NCI-H345 treated with DMSO at 0.1 percent for 48 hours (cell line): ENCODE measurements at regions not wholly inside any gene's neighbourhood (a gene's known extent, or its start where the extent isn't known, plus 50 kb on each side); places are given as distances from the start of the nearest gene placed in this dataset.

Source experiments
- DNase-seq: peaks from one replicate; lab custom pipeline; 2025; ENCODE audit not compliant: unreplicated experiment; lab: John Stamatoyannopoulos, UW

DNA sequence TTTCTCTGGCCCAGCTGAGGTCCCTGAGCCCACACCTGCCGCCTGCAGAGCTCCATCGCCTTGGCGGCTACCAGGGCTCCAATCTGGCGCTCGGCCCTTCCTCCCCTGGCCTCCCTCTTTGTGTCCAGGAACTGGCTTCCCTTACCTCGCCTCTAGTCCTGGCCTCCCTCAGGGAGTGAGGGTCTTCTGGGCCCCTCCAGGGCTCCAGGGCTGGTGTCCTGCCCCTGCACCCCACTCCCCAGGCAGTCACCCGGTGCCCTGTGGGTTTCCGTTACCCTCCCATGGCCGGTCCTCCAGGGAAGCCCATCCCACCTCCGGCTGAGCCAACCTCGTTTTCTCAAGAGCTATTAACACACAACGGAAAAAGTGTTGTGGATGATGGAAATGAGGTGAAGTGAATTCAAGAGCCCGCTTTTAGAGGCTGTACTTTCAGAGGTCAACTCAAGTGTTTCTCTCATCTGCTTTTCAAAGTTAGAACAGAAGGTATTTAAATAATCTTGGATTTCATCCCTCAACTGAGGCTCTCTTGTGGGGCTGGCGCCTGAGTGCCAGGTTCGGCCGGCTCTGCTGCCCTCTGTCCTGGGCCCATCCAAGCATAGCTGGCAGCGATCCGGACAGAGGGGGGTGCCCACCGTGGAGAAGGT is 131.9 kb downstream of the ASB1 start:
- no peak for DNase-seq

DNA sequence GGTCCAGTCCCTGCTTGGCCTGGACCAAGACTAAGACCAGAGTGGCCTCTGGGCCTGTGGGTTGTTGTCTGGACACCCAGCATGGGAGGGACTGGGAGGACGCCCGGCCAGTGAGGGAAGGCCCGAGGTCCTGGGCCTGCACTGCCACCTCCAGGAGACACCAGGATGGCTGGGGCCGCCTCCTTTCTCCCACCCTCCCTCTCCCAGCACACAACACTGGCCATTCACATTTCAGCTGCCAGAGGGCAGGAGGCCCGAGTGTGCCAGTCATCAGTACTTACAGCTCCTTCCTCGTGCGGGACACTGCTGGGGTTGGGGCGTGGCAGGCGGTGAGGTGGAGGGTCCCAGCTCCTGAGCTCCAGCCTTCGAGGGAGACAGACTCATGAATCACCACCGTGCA is 133.5 kb downstream of the ASB1 start:
- DNase-seq: no peak

DNA sequence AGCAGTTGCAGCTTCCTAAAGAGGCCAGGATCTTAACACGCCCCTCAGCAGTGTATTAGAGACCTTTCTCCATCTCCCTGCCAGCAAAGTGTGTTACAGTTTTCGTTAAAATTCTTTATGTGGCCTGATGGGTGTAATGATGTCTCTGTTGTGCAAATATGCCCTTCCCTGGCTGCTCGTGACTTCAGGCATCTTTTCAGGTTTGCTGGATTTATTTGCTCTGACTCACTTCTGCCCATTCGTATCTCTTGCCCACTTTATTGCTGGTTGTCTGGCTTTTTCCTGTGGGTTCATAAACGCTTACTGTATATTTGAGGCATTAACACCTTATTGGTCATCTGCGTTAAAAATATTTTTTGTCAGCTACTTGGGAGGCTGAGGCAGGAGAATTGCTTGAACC is 134.5 kb downstream of the ASB1 start:
- no peak for DNase-seq

DNA sequence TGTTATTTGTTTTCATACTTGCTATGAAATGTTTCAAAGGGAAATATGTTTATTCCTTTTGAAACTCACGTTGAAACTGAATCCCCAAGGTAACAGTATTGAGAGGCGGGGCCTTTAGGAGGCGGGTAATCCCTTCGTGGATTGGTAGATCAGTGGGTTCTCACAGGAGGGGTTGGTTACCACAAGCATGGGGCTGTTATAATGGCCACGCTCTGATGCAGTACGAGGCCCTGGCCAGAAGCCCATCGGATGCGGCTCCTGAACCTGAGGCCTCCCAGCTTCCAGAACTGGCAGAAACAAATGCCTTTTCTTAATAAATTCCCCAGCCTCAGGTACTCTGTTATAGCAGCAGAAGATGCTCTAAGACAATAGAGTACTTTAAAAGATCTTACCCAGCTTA is 135.7 kb downstream of the ASB1 start:
- DNase-seq: no peak

DNA sequence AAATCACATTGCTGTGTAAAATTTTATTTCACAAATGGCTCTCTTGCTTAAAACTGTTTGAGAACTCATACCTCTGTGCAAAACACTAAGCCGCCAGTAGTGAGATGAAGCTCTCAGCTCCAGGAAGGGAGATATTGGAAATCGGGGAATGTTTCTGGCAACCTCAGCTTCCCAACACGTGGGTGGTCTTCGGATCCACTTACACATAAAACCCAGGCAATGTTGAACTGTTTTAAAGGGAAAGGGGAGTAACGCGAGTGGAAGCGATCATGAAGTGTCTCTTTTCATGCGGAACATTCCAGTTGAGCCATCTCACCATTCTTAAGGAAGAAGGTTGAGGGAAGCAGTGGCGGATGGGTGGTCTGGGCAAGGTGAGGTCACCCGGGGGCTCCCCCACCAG is 136.8 kb downstream of the ASB1 start:
- no peak for DNase-seq

DNA sequence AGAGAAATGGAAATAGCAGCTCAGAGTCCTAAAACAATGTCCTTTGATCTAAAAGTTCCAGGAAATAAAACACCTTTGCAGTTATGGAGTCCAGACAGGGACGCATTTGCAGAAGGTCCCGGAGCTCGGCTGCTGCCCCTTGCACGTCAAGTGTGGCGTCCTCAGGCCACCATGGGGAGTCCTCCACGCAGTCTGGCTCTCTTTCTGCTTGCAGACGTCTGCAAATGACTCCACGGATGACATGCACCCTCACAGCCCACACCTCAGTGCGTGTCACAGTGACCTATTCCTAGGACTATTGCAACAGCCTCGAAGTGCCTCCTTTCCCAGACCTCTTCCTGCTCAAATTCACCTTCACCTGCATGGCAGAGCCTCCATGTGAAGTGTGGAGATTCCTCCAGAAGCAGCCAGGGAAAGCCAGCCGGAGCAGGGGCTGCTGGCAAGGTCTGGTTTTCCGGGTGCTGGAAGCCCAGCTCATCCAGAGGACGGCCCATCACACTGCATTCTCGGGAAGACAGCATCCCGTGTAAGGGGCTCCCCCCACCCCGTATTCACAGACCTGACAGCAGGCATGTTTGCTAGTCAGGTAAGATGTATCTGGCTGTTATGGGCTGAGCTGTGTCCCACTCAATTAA is 137.7 kb downstream of the ASB1 start:
- DNase-seq: no peak

DNA sequence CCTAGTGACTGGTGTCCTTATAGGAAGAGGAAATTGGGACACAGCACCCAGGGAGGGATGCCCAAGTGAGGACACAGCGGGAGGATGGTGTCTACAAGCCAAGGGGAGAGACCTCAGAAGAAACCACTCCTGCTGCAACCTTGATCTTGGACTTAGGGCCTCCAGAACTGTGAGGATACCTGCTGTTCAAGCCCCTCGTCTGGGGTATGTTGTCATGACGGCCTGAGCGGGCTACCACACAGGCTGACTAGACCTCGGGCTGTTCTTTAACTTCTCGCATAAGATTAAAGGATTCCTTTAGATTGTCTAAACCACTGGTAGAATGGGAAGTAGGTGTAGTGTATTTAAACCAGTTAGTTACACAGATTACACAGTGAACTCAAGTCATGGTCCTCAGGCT is 138.3 kb downstream of the ASB1 start:
- DNase-seq: no peak

DNA sequence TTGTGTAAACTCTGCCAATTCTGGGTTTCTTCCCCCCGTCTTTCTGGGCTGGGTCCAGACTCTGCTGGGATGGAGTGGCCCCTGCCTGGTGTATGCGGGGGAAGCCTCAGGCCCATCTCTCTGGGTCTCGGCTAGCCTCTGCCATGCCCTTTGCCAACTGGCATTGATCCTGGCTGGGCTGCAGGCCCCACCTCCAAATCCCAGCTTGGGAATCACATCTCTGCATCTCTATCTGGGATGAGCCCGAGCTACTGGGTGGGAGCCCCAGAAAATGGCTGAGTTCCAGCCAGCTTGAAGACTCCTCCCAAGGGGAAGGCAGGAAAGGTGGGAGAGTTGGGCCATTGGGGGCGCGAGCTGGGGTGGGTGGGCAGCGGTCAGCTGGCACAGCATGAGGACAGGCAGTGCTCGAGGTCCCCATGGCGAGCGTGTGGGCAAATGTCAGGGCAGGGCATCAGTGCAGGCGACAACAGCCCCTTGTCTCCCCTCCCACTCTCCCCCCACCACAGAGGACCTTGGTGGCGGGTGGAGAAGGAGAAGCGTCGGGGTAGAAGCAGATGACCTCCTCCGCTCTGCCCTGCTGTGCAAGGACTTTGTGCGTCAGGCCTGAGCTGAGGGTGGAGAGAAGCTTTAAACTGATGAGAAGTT is 139.4 kb downstream of the ASB1 start:
- DNase-seq: no peak

DNA sequence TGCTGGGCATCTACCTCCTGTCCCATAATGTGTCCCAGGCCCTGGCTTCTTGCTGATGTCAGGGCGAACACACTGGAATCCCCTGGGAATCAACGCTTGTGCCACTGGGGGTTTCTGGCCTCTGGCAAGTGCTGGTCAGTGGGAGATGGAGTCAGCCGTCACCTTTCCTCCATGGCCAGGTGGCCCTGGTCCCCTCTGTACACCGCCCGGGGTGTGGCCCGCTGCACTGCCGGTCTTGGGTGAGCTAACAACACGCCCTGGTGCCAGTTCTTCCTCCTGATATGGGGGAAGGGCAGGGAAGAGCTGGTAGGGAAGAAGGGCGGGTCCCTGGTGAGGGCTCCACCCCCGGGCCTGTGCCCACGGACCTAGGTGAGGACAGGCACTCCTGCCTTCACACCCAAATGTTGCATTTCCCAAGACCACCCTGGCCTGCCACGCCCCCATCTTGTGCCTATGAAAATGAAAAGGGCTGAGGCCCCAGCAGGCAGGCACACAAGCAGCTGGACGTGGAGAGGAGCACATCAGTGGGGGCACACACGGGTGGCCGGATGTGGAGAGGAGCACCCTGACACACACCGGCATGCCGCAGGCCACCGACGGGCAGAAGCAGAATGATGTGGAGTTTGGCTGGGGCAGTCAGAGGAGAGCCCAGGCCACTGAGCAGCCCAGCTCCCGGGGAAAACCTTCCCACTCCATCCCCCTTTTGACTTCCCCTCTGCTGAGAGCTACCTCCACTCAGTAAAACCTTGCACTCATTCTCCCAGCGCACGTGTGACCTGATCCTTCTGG is 140.5 kb downstream of the ASB1 start:
- no peak for DNase-seq

DNA sequence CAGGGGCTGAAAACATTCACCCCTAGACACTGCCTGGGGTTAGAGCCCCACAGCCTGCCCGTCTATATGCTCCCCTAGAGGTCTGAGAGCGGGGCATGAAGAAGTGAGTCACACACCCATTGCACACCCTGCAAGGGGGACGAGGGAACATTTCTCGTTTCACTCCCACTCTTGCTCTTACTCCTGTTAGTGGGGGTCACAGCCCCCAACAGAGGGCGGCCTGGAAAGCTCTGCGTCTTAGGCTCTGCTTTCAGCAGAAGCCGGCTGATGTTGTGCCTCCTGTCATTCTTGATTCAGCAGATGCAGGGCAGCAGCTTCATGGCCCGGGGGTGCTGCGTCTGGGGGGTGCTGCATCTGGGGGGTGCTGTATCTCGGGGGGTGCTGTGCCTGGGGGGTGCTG is 141.3 kb downstream of the ASB1 start:
- no peak for DNase-seq

DNA sequence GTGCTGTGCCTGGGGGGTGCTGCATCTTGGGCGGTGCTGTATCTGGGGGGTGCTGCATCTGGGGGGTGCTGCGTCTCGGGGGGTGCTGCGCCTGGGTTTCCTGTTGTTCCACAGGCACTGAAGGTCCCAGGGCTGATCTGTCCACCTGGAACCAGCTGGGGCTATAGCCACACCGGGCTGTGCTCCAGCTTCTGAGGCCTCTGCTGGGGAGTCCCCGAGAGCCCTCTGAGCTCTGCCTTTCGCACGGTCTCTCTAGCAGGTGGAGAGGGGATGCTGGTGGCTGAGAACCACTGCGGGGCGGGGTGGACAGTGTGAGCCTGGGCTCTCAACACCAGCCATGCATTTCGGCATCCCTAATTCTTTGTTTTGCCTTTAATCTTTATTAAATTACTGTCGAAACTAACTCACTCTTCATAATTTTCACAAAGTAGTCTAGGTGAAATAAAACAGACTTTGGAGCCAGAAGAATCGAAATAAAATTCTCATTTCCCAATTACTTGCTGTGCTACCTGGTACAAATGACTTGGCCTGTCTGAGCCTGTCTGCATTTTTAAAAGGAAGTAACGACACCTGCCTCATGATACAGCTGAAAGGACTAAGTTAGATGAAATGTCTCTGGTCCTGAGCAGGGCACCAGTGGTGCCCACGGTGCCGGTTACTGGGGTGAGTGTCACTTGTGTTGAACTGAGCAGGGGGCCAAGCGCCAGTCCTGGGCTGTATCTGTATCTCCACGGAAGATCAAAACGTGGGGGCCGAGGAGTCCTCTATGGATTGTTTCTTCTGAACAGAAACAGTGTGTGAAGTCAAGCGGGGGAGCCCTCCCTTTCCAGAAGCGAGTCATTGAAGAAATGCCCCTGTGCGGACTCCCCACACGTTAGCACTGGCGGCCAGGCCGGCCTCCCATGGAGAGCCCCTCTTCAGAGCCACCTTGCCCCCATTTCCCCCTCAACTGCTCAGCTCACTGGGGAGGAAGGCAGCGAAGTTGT is 142.0 kb downstream of the ASB1 start:
- DNase-seq: no peak

DNA sequence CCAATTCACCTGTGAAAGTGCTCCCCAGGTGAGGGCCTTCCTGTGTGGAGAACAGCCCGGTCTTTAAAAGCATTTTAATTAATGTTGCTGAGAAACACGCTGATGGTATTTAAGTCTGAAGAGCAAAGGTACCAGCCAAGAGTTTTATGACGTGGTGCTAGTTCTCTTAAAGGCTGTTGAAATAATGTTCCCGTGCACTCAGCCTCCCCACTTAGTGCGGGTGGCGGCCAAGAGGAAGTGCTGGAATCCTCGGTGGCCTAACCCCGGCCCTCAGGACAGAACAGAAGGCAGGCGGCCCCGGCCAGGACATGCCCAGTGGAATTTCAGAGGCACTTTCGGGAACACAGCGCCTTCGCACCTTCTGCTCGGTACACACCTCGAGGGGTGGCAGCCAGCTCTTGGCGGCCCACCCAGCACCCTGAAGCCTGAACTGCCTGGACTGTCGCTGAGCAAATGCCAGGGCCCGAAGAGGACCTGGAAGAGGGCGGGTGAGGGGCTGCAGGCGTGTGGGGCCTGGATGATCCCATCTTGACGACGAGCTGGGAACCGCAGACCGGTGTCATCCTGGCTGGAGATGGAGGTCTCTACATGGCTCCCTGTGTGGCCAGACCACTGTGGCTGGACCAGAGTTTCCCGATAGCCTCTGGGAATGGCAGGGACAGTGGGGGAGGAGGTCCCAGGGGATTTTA is 142.9 kb downstream of the ASB1 start:
- DNase-seq: no peak

DNA sequence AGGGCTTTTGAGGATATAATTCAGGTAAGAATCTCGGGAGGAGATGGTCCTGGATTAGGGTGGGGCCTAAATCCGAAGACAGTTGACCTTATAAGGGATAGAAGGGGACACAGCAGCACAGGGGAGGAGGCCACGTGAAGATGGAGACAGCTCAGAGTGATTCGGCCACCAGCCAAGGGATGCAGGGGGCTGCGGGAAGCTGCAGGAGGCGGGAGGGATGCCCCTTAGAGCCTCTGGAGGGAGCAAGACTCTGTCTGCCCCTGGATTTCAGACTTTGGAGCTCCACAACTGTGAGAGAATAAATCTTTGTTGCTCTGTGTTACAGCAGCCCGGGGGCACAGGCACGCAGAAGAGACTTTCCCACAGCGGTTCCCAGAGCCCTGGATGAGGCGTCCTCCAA is 143.7 kb downstream of the ASB1 start:
- no peak for DNase-seq

DNA sequence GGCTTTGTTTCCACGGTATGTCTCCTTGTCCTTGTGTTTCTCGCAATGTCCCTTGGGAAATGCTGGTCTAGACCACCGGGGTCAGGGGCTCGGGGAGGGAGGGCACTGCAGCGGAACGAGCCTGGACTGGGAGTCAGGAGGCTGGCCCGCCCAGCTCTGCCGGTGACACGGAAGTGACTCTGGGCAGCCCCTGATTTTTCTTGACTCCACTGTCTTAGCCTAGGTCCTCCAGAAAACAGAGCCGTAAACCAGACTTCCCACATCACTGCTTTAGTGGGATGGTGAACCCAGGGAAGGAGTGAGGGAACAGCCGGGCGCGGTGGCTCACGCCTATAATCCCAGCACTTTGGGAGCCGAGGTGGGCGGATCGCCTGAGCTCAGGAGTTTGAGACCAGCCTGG is 144.2 kb downstream of the ASB1 start:
- no peak for DNase-seq

DNA sequence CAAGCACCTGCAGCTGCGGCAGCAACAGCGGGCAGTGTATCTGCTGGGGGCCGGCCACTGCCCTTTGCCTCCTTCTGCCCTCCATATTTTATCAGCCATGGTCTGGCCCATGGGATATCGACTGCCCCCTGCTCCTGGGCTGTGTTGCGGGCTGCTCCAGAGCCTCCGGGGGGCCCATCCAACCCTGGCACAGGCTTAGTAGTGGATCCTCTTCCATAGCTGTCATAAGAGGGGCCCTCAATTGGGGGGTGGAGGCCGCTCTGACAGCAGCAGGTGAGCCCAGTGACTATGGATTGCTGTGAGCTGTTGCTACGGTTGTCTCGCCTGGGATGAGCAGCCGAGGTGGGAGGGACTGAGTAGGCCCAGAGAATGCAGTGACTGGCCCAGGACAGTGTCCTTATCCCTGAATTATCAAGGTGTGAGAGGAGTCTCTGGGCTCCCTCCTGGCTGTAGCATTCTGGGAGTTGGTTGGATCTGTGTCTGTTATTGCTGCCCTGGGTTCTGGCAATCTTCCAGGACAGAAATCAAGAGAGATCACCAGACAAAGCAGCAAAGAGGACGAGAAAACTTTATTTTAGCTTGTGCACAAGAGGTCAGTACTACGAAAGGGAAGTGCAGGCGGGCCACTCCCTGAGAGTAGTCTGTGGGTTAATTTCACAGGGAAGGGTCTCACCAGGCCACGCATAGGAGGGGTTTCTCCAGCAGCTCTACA is 145.1 kb downstream of the ASB1 start:
- DNase-seq: peak; percentile 14

DNA sequence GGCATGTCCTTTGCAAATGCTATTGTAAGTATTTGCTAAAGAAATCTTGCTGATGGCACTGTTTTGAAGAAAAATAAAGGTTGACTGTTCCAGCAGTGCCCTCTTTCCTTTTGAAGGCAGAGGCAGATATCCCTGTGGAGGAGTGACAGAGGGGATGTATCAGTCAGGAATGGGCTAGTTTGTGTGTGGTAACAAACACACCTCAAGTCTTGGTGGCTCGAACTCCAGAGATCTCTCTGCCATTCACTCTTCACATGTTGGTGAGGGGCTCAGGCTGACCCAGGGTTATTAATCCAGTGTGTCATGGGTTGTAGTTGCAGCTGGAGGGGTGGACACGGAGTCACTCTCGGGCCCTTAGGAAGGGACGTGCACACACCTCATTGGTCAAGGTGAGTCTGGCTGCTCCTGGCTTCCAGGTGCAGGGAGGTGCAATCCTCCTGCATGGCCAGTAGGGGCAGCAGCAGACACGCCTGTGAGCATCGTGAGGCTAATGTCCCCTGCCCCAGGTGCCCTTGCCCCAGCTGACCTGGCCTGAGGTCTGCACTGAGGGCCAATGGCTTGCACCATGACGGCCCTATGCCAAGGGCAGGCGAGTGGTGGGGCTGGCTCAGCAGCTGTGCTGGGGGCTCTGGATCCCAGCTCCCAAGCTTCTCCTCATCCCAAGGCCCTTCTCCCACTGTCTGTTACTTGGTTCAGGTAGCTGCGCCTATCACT is 146.5 kb downstream of the ASB1 start:
- DNase-seq: no peak

DNA sequence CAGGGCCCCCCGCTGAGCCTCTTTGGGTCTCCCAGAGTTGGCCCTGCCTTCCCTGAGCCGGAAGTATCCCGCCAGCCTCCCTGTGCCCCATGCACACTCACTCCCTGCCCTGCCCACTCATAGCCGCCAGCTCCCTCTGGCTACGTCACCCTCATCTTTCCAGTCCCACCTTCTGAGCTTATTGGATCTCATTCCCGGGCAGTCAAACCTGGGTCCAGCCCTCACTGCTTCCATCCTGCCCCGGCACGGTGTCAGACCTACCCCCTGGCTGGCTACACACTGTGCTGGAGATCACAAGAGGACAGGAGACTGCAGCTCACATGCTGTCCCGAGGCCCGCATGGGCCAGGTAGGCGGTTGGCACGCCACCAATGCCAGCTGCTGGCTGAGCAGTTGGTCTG is 147.2 kb downstream of the ASB1 start:
- no peak for DNase-seq

DNA sequence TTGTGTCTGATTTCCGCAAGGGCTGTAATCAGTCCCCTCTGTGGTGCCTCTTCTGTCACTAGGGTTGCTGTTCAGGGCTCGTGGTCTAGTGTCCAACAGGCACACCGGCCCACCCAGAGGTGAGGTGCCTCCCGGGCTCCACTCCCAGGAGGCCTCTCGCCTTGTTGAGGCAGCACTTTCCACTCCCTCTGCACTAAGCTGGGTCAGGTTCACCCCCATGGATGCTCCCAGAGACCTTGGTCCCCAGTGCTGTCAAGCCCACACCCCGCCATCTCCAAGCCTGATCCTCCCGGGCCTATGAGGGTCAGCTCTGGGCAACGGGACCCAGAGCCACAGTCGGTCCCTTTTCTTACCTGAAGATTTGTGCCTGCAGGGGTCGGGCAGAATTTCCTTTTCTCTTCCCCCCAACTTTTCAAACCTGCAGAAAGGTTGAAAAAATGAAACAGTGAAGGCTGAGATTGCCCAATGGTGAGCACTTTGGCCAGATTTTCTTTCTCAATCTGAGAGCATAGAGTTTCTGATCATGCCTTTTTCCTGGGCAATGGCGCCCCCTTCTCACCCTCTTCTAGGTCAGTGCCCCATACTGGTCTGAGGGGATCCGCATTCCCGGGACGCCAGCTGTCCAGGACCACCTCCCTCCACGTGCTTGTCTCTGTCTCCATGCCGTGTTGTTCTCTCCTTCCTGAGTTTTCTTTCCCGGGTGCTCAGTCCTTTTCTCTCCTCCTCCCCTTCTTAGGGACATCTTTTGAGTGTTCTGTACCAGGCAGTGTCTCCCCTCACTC is 148.0 kb downstream of the ASB1 start:
- no peak for DNase-seq
